OCI-LY1 (cell line): ENCODE measurements at regions not wholly inside any gene's neighbourhood (a gene's known extent, or its start where the extent isn't known, plus 50 kb on each side); places are given as distances from the start of the nearest gene placed in this dataset.

Experiments used
- EZH2 ChIP-seq: fragments of 200-600 bp; sonication (generic), shearing (Covaris generic); IDR thresholded peaks from 2 replicates; pipeline ENCODE4 v1.8.0; 2017; ENCODE audit warnings: borderline replicate concordance, mixed run types, mild to moderate bottlenecking, antibody characterized with exemption, low read length, moderate library complexity, mixed read lengths
- TF ChIP-seq, protein P1 (sequence below): fragments of 200-600 bp; sonication (generic), shearing (Covaris generic); IDR thresholded peaks from 2 replicates; pipeline ENCODE4 v1.5.1; 2017; ENCODE audit warnings: mild to moderate bottlenecking, antibody characterized with exemption, low read length, moderate library complexity, mixed read lengths

DNA sequence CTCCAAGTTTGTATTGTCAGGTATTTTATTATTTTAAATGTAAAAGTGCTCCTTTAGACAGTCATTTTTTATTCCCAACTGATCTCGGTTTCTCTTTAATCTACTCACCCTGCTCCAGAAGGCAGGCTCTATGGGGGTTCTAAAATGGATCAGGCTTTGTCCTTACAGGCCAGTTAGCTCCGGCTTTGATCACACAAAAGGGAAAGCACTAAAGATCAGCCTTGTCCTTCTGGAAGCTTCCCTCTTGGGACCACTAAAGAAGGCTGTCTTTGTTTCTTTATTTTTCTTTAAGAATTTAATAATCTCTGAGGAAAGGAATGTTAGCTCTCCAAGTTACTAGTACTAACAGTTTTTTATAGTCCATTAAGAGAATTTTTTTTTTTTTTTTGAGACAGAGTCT, 560.5 kb upstream of the ZNF717 start:
- TF ChIP-seq, protein P1, sequence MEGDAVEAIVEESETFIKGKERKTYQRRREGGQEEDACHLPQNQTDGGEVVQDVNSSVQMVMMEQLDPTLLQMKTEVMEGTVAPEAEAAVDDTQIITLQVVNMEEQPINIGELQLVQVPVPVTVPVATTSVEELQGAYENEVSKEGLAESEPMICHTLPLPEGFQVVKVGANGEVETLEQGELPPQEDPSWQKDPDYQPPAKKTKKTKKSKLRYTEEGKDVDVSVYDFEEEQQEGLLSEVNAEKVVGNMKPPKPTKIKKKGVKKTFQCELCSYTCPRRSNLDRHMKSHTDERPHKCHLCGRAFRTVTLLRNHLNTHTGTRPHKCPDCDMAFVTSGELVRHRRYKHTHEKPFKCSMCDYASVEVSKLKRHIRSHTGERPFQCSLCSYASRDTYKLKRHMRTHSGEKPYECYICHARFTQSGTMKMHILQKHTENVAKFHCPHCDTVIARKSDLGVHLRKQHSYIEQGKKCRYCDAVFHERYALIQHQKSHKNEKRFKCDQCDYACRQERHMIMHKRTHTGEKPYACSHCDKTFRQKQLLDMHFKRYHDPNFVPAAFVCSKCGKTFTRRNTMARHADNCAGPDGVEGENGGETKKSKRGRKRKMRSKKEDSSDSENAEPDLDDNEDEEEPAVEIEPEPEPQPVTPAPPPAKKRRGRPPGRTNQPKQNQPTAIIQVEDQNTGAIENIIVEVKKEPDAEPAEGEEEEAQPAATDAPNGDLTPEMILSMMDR = no peak
- no peak for TF ChIP-seq EZH2
